ENCODE measurements at regions not wholly inside any gene's neighbourhood (a gene's known extent, or its start where the extent isn't known, plus 50 kb on each side); places are given as distances from the start of the nearest gene placed in this dataset.

DNA sequence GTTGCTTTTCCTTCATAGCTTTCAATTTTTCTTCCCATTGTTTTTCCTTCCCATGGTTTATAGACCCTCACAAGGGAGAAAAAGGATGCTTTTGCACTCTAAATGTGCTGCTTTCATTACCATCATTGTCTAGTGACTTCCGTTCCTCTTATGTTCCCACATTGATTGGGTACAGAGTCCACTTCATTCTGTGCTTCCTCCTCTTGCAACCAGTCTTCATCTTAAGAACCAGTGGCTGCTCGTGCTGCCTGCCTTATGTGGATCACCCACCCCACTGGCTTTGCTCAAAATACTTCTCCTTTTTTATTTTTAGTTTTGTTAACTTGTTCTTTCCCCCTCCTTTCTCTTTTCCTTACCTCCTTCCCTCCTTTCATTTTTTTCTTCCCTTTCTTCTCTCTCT, 76.5 kb upstream of the BOD1L1 start:
- no peak overlapping the region for H3K27ac ChIP-seq
- 18 to 38% (median 27%) methylated on average over 2 of the region's 2 CpGs for WGBS, 5 donors
- intact Hi-C loops (cut with DNase I; ENCODE audit: low total_unique reads) = no loop called here
- no peak overlapping the region for H3K4me3 ChIP-seq
- no peaks in the 10 kb centered on the region for H3K9me3 ChIP-seq
- TF ChIP-seq, protein P1, sequence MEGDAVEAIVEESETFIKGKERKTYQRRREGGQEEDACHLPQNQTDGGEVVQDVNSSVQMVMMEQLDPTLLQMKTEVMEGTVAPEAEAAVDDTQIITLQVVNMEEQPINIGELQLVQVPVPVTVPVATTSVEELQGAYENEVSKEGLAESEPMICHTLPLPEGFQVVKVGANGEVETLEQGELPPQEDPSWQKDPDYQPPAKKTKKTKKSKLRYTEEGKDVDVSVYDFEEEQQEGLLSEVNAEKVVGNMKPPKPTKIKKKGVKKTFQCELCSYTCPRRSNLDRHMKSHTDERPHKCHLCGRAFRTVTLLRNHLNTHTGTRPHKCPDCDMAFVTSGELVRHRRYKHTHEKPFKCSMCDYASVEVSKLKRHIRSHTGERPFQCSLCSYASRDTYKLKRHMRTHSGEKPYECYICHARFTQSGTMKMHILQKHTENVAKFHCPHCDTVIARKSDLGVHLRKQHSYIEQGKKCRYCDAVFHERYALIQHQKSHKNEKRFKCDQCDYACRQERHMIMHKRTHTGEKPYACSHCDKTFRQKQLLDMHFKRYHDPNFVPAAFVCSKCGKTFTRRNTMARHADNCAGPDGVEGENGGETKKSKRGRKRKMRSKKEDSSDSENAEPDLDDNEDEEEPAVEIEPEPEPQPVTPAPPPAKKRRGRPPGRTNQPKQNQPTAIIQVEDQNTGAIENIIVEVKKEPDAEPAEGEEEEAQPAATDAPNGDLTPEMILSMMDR (IDR thresholded peaks at IDR 0.05 in 8 of 11, conservative IDR thresholded peaks at IDR 0.05 in 3 of 11) = no peak
- TF ChIP-seq POLR2A (IDR thresholded peaks at IDR 0.05) = no peak
- no peak for TF ChIP-seq POLR2AphosphoS5 (IDR thresholded peaks at IDR 0.05)
- DNase-seq = no peak
- no peaks in the 10 kb centered on the region for H3K4me1 ChIP-seq
- no peaks in the 10 kb centered on the region for H3K36me3 ChIP-seq
- no peaks in the 10 kb centered on the region for H3K27me3 ChIP-seq (replicated peaks in 1 of 7)

DNA sequence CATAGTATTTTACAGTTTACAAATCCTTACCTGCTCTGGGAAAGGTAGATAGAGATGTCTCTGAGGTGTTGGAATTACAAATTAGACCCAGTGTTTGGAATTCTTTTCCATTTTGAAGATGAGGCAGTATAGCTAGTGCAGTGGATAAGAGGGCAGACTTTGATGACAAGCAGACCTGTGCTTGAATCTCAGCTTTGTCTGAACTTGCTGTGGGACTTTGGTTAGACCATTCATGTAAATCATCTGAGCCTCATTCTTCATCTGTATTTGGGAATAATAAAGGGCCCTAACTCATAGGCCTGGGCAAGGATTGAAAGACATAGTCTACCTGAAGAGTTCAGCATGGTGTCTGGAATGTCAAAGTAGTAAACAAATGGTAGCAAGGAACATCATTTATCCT, 77.2 kb upstream of the BOD1L1 start:
- no peak overlapping the region for H3K27ac ChIP-seq
- intact Hi-C loops (cut with DNase I; ENCODE audit: low total_unique reads) = no loop called here

GRCh38 chr4:13705521-13706041, 78.1 kb upstream of the BOD1L1 start:
- no peaks in the 10 kb centered on the region for H3K27me3 ChIP-seq (replicated peaks in 1 of 7)
- DNase-seq = no peak
- 66 to 74% (median 69%) methylated on average over 9 of the region's 9 CpGs for WGBS, 5 donors
- H3K4me1 ChIP-seq = no peaks in the 10 kb centered on the region
- no peaks in the 10 kb centered on the region for H3K36me3 ChIP-seq
- H3K27ac ChIP-seq = no peak overlapping the region
- TF ChIP-seq POLR2AphosphoS5 (IDR thresholded peaks at IDR 0.05) = no peak
- TF ChIP-seq, protein P1 (IDR thresholded peaks at IDR 0.05 in 8 of 11, conservative IDR thresholded peaks at IDR 0.05 in 3 of 11) = no peak
- TF ChIP-seq POLR2A (IDR thresholded peaks at IDR 0.05) = no peak
- H3K9me3 ChIP-seq = no peaks in the 10 kb centered on the region
- no peak overlapping the region for H3K4me3 ChIP-seq
- intact Hi-C loops (cut with DNase I; ENCODE audit: low total_unique reads) = no loop called here

More for the DNA sequence above, 77.2 kb upstream of the BOD1L1 start:
- DNase-seq = no peak
- H3K27me3 ChIP-seq (replicated peaks in 1 of 7) = no peaks in the 10 kb centered on the region
- TF ChIP-seq POLR2AphosphoS5 (IDR thresholded peaks at IDR 0.05) (no peak), POLR2A (IDR thresholded peaks at IDR 0.05) (no peak)
- TF ChIP-seq, protein P1 (IDR thresholded peaks at IDR 0.05 in 8 of 11, conservative IDR thresholded peaks at IDR 0.05 in 3 of 11) = no peak
- no peaks in the 10 kb centered on the region for H3K4me1 ChIP-seq
- H3K36me3 ChIP-seq = no peaks in the 10 kb centered on the region
- H3K9me3 ChIP-seq = no peaks in the 10 kb centered on the region
- no peak overlapping the region for H3K4me3 ChIP-seq

DNA sequence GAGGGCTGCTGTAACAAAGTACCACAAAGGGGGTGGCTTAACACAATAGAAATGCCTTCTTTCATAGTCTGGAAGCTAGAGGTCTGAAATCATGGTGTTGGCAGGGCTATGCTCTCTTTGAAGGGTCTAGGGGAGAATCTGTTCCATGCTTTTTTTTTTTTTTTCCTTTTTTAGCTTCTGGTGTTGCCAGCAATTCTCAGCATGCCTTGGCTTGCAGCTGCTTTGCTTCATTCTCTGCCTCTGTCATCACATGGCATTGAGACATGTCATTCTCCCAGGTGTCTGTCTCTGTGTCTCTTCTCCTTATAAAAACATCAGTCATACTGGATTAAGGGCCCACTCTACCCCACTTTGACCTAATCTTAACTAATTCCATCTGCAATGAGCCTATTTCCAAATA, 78.6 kb upstream of the BOD1L1 start:
- intact Hi-C loops (cut with DNase I; ENCODE audit: low total_unique reads) = no loop called here
- Histone ChIP-seq H3K36me3 (no peaks in the 10 kb centered on the region), H3K27me3 (replicated peaks in 1 of 7) (no peaks in the 10 kb centered on the region), H3K4me1 (no peaks in the 10 kb centered on the region), H3K4me3 (no peak overlapping the region), H3K9me3 (no peaks in the 10 kb centered on the region), H3K27ac (no peak overlapping the region)
- TF ChIP-seq, protein P1 (IDR thresholded peaks at IDR 0.05 in 8 of 11, conservative IDR thresholded peaks at IDR 0.05 in 3 of 11) = no peak
- TF ChIP-seq POLR2A (IDR thresholded peaks at IDR 0.05) = no peak
- no peak for TF ChIP-seq POLR2AphosphoS5 (IDR thresholded peaks at IDR 0.05)
- DNase-seq = no peak

Measured in spleen (tissue), 11 donors.